ENCODE measurements at regions not wholly inside any gene's neighbourhood (a gene's known extent, or its start where the extent isn't known, plus 50 kb on each side); places are given as distances from the start of the nearest gene placed in this dataset.
"Not testable (repeated sequence)": the region's sequence is repeated elsewhere in the genome, so short reads cannot be mapped to it uniquely, and the experiment has no call there.

GRCh38 chr2:129201696-129202095, 777.8 kb upstream of the RAB6C start:
- no peak for DNase-seq (ENCODE audit: low read depth)

- DNase-seq (ENCODE audit: low read depth): no peak
Measured at GRCh38 chr2:129203331-129203730, 776.1 kb upstream of the RAB6C start.

DNA sequence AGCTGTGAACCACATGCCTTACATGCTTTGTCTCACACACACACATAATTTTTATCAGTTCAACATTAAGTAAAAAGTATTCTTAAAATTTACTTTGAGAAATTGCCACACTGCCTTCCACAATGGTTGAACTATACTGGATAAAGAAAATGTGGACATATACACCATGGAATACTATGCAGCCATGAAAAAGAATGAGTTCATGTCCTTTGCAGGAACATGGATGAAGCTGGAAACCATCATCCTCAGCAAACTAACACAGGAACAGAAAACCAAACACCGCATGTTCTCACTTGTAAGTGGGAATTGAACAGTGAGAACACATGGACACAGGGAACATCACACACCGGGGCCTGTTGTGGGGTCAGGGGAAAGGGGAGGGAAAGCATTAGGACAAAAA, 774.9 kb upstream of the RAB6C start:
- not testable (repeated sequence) for DNase-seq (ENCODE audit: low read depth)

- DNase-seq (ENCODE audit: low read depth): no peak
Measured at GRCh38 chr2:129205176-129205575, 774.3 kb upstream of the RAB6C start.

- no peak for DNase-seq (ENCODE audit: low read depth)
Measured at GRCh38 chr2:129205766-129206165, 773.7 kb upstream of the RAB6C start.

DNA sequence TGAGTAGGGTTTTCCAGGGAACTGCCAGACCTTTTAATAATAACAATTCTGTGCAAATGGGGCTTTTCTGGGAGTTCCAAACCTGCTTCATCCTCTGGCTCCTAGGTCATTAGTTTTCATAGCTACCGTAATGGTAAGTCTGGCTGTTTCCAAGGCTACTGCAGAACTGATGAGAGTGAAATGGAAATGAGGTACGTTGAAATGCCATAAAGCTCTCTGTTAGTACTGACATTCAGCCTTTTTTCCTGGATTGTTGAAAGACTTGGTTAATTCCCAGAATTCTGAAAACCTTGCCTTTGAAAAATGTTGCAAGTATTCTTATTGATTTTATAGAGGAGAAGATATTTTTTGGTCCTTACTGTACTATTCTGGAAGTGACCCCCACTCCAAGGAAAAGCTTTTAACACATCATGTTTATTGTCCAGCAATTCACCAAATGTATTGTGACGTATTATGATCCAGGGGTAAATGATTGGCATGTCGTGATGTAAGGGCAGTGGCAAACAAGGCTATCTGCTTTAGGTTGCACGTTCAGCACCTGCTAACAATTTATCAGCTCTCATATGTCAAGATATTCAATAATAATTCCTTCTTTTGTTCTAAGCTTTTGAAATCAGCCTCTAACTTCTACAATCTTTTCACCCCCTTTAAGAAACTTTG, 767.0 kb upstream of the RAB6C start:
- DNase-seq (ENCODE audit: low read depth): no peak

DNA sequence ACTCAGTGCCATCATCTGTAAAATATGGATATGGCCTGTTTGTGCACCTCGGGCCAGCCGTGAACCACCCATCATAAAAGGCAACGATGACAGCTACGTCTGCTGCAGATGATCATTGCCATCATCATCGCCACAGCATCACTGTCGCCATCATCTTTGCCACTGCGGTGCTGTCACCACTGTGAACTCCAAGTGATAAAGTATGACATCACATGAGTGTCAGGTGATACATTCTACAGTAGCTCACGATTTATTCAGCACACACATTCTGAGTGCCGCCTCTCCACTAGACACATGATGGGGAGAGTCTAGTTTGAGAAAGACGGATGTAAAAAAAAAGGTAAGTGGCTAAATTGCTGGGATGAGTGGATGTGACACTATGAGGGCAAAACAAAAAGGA, 755.4 kb upstream of the RAB6C start:
- DNase-seq (ENCODE audit: low read depth): no peak

DNA sequence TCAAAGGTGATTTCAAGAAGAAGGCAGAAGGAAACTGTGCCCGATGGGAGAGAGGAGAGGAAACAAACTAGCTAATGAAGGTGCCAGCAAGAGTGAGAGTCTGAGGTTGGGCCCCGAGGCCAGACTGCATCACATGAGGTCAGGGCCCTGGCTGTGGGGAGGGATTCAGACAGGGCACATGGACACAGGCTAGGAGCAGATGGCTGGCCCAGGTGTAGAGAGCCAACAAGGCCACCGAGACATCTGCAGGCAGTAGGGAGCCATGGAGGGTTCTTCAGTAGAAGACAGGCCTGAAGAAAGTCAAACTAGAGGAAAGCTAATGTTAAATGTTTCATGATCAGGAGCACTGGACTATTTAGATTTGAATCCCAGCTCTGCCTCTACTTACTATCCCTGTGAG, 755.0 kb upstream of the RAB6C start:
- no peak for DNase-seq (ENCODE audit: low read depth)

GRCh38 chr2:129229196-129229595, 750.3 kb upstream of the RAB6C start:
- DNase-seq (ENCODE audit: low read depth): no peak

DNA sequence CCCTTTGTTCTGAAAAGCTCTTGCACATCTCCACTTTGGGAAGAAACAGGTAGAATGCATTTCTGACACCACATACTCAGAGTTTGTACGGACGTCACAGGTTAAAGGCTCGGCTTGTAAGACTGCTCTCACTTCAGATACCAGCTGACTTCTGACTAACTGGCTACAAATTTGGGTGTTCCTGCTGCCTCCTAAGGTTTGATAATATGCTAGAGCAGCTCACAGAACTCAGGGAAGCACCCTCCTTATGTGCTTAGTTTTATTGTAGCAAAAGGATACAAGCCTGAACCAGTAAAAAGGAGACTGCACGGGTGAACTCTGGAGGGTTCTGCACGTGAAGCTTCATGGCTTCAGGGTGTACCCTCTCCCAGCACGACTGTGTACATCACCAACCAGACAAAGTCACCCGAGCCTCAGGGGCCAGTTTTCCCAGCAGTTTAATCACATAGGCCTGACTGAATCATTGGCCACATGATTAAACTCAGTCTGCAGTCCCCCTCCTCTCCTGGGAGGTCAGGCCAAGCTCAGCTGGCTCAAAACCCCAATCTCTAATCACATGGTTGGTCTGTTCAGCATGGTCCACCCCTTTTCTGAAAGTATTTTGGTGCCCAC, 749.5 kb upstream of the RAB6C start:
- no peak for DNase-seq (ENCODE audit: low read depth)

GRCh38 chr2:129231924-129232323, 747.5 kb upstream of the RAB6C start:
- DNase-seq (ENCODE audit: low read depth): no peak

DNA sequence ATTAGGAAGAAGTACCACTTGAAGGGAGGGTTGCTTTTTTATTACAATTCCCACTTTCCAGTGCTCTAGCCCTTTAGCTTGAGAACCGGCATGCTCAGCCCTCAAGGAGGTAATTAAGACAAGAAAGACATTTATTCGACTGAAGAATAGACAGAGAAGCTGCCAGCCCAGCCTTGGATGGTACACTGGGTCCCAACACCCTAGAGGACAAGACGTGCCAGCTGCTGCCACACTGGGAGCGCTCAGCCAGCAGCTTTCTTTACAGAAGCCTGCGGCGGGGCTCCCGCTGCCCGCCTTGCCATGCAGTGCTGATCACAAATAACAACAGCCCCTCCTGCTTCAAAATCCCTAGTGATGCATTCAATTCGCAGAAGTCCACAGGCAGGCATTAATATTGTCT, 746.3 kb upstream of the RAB6C start:
- no peak for DNase-seq (ENCODE audit: low read depth)

DNA sequence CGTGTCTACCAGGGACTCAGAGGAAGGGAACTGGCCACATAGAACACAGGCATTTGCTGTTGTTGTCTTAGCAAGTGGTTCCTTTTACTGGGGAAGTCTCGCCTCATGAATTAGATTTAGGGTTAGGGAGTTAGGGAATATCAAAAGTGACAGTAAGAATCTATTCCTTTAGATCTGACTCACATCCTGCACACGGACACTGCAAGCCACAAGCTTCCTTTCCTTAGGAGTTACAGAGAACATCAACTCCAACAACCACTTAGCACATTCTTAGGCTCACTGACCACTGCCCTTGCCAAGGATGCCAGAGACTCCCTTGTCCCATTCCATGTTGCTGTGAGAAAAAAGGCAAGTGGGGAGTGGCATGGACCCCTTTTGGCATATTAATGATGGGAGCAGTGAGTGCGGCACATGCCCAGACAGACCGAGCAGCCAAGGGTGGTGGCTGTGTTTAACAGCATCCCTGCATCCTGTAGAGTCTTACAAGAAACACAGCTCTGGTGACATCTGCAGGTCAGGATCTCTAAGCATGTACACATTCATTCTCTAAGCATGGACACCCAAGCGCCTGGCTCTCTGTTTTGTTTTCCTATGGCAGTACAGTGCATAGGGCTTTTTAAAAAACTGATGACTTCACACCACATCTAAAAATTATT, 745.6 kb upstream of the RAB6C start:
- DNase-seq (ENCODE audit: low read depth): no peak

DNA sequence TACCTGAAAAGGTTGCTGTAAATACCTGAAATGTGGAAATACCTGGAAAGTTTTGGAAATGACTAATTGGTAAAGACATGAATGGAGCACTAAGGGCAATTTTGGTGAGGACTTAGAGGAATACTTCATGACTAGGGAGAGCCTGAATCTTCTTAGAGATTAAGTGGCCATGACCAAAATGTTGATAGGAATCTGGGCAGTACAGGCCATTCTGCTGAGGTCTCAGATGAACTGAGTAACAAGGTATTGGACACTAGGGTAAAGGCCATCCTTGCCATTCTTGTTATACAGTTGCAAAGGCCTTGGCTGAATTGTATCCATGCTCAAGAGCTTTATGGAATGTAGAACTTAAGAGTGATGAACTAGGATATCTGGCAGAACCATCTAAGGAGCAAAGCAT, 742.9 kb upstream of the RAB6C start:
- no peak for DNase-seq (ENCODE audit: low read depth)

DNA sequence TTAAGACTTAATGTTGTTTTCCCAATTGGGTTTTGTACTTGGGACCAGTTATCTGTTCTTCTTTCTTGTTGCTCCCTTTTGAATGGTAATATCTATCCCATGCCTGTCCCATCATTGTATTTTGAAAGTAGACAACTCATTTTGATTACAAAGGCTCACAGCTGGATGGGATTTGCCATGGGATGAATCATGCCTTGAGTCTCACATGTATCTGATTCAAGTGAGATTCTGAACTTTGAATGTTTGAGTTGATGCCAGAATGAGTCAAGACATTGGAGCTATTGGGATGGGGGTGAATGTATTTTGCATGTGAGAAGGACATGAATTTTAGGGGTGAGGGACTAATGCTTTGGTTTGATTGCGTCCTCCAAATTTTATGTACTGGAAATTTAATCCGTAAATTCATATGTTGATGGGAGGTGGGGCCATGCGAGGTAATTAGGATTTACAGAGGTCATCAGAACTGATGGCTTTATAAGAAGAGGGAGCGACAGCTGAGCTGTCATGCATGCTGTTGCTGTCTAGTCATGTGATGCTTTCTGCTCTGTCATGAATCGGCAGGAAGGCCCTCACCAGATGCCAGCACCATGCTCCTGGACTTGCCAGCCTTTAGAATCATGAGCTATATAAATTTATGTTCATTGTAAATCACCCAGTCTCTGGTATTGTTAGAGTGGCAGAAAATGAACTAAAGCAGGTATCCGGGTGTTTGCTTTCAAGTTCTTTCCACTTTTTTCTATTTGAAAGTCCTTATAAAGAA, 741.3 kb upstream of the RAB6C start:
- DNase-seq (ENCODE audit: low read depth): no peak

- DNase-seq (ENCODE audit: low read depth): no peak
Measured at GRCh38 chr2:129239141-129239540, 740.3 kb upstream of the RAB6C start.

GRCh38 chr2:129240061-129240460, 739.4 kb upstream of the RAB6C start:
- no peak for DNase-seq (ENCODE audit: low read depth)

DNA sequence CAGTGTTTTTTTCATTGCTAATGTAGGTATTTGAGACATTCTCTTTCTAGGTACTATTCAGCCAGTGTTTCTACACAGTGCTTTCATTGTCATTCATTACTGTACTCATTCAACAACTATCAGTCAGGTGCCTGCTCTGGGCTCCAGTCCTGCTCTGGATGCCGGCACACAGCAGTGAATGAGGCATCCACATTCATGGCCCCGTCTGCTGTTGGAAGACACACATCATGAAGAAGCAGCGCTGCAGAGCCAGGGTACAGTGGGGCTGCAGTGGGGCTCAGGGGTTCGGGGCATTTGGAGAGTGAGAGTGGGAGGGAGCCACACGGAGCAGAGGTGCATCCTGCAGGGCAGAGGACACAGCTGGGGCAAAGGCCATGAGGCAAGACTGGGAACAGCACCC, 737.2 kb upstream of the RAB6C start:
- no peak for DNase-seq (ENCODE audit: low read depth)

DNA sequence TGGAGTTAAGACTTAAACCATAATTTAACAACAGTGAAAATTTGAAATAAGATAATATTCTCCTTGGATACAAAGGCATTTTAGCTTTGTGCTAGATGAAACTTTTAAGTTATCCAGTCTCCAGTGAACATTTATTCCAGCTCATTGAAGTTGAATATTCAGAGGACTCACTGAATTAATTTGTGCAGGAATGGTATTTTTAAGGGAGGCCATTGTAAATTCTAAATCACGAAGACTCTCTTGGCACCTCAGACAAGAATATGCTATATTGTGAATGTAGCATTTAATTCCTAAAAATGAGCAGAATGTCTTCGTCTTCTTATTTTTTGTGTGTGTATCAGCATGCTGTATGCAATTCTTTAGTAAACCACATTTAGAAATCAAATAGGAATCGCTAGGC, 731.7 kb upstream of the RAB6C start:
- no peak for DNase-seq (ENCODE audit: low read depth)

DNA sequence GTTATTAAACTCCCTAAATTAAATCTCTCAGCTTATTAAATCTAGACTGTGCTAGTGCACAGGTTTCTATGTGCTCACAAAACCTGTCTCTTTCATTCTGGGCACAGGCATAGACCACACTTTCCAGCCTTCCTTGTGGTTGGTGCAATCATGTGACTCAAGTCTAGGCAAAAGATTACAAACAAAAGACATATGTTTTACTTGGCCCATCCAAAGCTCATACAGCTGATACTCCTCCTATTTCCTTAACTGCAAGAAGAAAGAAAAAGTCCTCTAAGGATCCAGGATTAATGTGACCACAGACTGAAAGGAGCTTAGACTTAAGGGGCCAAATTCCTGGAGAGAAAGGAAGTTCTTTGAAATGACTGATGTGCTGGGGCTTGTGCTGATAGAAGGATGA, 731.3 kb upstream of the RAB6C start:
- no peak for DNase-seq (ENCODE audit: low read depth)

DNA sequence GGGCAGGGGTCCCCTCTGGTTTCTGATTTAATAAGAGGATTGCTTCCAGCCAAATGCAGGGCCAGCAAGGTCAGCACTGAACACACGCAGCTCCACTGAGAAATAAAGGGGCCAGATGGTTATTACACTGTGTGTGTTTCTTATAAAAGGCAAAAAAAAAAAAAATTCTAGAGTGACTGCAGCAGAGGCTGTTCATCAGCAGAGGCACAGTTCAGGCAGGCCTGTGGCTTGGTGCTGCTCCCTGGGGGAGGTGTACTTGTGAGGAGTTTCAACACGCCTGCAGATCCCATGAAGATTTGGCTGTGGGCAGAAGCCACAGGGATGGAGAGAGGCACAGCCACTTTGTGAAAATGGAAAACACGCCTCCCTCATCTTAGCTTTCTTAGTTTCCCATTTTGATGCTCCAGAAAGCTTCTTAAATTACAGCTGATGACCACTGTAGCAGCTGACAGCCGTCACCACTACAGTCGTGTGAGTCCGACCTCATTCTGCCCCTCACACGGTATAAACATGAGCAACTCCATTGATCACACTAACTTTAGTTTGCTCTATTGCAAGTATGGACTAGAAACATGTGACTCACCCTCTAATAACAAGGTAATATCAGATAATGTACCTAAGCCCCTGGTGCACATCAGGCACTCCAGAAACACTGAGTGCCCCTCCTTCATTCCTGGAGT, 726.5 kb upstream of the RAB6C start:
- DNase-seq (ENCODE audit: low read depth): no peak

DNA sequence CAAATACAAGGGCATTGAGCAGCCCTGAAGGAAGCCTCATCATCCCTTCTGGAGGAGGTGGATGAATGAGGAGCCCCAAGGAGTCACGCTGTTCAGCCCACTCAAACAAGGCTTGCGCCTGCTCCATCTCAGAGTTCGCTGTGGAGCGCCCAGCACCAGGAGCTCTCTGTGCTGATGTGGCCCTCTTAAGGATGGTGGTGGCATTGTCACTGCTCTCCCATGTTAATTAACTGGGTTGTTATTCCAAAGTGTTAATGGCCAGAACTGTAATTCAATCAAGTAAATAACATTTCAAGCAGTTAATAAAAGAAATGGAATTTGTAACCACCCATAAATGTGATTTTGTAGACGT, 726.0 kb upstream of the RAB6C start:
- DNase-seq (ENCODE audit: low read depth): no peak

DNA sequence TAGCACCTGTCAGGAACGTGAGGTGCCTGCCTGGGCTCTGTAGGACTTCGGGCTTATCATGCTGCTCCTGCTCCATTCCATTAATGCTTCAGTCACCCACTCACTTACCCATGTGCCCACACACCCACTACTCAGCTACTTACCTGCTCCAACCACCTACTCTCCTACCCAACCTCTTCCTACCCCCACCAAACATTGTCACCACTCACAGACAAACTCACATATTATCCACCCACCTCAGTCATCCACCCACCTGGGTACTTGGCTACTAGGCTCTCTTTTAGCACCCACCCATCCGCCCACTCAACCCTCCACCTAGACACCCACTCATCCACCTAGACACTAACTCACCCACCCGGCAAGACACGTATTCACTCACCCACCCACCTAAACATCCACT, 724.7 kb upstream of the RAB6C start:
- no peak for DNase-seq (ENCODE audit: low read depth)
